ENCODE measurements at regions not wholly inside any gene's neighbourhood (a gene's known extent, or its start where the extent isn't known, plus 50 kb on each side); places are given as distances from the start of the nearest gene placed in this dataset.

DNA sequence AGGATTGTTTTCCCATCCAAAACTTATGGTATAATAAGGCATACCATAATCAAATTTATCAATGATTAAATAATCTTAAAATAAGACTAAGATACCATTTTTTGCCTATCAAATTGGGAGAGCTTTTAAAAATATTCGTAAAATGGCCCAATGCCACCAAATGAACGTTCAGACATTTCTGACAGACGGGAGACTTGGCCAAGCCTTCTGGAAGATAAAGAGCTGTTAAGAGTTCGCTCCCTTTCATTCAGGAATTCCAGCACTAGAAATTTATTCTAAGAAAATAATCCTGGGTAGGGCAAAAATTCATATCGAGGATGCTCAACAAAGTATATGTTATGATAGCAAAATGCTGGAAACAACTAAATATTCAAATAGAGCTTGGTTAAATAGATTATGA, 85.6 kb upstream of the NEO1 start:
- Mint-ChIP-seq H3K27me3 (no peaks in the 10 kb centered on the region), H3K4me3 (no peak overlapping the region), H3K4me1 (ENCODE audit: unreplicated experiment) (peaks cover 32% of the 10 kb centered on the region), H3K36me3 (no peaks in the 10 kb centered on the region), H3K9me3 (peaks cover 9% of the 10 kb centered on the region), H3K27ac (no peak overlapping the region)
- TF ChIP-seq, protein P1, sequence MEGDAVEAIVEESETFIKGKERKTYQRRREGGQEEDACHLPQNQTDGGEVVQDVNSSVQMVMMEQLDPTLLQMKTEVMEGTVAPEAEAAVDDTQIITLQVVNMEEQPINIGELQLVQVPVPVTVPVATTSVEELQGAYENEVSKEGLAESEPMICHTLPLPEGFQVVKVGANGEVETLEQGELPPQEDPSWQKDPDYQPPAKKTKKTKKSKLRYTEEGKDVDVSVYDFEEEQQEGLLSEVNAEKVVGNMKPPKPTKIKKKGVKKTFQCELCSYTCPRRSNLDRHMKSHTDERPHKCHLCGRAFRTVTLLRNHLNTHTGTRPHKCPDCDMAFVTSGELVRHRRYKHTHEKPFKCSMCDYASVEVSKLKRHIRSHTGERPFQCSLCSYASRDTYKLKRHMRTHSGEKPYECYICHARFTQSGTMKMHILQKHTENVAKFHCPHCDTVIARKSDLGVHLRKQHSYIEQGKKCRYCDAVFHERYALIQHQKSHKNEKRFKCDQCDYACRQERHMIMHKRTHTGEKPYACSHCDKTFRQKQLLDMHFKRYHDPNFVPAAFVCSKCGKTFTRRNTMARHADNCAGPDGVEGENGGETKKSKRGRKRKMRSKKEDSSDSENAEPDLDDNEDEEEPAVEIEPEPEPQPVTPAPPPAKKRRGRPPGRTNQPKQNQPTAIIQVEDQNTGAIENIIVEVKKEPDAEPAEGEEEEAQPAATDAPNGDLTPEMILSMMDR (conservative IDR thresholded peaks at IDR 0.05): no peak
- DNase-seq (ENCODE audit: extremely low spot score, unreplicated experiment): no peak

DNA sequence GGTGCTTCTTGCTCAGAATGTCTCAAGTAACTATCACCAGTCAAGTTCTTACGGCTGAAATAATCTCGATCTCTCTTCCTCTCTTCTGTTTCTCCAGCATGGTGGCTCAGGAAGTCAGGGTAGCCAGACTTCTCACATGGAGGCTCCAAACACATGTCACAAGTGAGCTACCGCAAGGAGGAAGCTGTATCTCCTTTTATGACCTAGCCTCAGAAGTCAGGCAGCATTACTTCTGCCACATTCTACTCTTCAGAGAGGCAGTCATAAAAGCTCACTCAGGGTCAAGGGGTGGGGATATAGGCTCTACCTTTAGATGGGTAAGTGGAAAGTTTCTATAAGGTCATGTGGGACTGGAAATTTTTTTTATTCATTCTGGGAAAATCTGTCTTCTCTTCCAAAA, 86.6 kb upstream of the NEO1 start:
- peaks cover 22% of the 10 kb centered on the region for H3K4me1 Mint-ChIP-seq (ENCODE audit: unreplicated experiment)
- H3K27me3 Mint-ChIP-seq: no peaks in the 10 kb centered on the region
- TF ChIP-seq, protein P1 (conservative IDR thresholded peaks at IDR 0.05): no peak
- H3K9me3 Mint-ChIP-seq: peaks cover 9% of the 10 kb centered on the region
- H3K4me3 Mint-ChIP-seq: no peak overlapping the region
- no peaks in the 10 kb centered on the region for H3K36me3 Mint-ChIP-seq
- H3K27ac Mint-ChIP-seq: no peak overlapping the region
- DNase-seq (ENCODE audit: extremely low spot score, unreplicated experiment): no peak

DNA sequence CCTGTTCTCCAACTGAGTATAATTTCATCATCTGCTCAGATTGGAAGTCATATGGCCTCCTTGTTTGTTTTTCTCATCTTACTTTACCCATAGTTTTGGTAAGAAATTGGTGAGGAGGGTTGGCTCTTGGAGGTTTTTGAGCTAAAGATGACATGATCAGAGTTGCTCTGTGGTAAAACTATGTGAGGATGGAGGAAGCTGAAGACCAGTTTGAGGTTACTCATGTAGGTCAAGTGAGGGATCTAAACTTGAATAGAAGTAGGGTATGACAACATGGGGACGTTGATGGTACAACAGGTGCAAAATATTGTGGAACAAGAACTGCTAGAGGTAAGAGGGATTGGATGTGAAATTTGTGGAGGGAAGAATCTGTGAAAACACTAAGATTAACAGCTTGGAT, 87.7 kb upstream of the NEO1 start:
- peaks cover 9% of the 10 kb centered on the region for H3K9me3 Mint-ChIP-seq

DNA sequence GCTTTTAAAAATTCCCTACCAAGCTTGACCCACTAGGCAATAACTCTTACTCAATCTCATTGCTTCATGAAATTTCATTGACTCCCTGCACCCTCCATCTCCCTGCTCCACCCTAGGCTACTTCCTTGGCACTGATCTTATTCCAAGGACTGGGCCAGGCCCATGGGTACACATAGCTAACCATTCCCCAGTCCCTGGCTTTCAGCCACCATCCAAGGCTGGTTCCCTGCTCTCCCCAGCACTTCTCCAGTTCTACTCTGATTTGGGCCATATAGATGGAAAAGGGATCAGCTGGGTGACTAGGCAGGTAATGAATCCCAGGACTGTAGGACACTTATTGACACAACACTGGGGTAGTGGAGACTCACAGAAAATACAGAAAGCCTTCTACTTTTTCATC, 88.1 kb upstream of the NEO1 start:
- Mint-ChIP-seq H3K4me1 (ENCODE audit: unreplicated experiment) (peaks cover 10% of the 10 kb centered on the region), H3K27me3 (no peaks in the 10 kb centered on the region), H3K36me3 (no peaks in the 10 kb centered on the region), H3K27ac (no peak overlapping the region), H3K4me3 (no peak overlapping the region), H3K9me3 (peaks cover 9% of the 10 kb centered on the region)
- TF ChIP-seq, protein P1 (conservative IDR thresholded peaks at IDR 0.05): no peak
- DNase-seq (ENCODE audit: extremely low spot score, unreplicated experiment): no peak

More for the DNA sequence above, 87.7 kb upstream of the NEO1 start:
- H3K27ac Mint-ChIP-seq: no peak overlapping the region
- no peaks in the 10 kb centered on the region for H3K36me3 Mint-ChIP-seq
- H3K4me3 Mint-ChIP-seq: no peak overlapping the region
- TF ChIP-seq, protein P1 (conservative IDR thresholded peaks at IDR 0.05): no peak
- H3K4me1 Mint-ChIP-seq (ENCODE audit: unreplicated experiment): peaks cover 11% of the 10 kb centered on the region
- H3K27me3 Mint-ChIP-seq: no peaks in the 10 kb centered on the region
- DNase-seq (ENCODE audit: extremely low spot score, unreplicated experiment): no peak

DNA sequence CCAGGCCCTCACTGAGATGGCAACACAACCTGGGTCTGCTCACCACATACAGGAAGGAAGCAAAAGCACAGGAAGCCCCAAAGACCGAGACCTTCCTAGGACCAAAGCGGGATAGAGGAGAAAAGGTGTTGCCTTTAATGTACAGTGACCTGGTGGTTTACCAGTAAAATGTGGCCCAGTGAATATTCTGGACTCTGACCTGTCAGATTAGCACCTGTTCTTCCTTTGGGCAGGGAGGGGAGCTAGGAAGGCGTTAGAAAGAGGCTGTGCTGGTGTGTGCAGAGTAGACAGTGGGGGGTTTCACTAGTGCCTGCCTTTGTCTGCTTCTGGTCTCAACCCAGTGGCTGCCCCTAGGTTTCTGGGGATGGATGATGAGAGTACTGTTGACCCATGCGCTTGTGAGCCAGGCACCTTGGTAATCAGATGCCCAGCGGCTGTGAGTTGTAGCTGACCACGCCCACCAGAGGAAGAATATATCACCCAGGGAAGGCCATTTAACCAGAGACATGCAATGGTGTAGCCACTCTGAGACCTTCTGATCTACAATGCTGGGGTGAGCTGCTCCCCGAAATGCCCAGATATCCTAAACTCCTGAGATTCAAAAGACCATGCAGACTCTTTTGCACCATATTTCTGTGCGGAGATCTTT, 90.1 kb upstream of the NEO1 start:
- peaks cover 9% of the 10 kb centered on the region for H3K9me3 Mint-ChIP-seq
- no peaks in the 10 kb centered on the region for H3K36me3 Mint-ChIP-seq
- no peak overlapping the region for H3K4me3 Mint-ChIP-seq
- no peaks in the 10 kb centered on the region for H3K27me3 Mint-ChIP-seq
- no peak overlapping the region for H3K27ac Mint-ChIP-seq
- H3K4me1 Mint-ChIP-seq (ENCODE audit: unreplicated experiment): peaks cover 6% of the 10 kb centered on the region
- TF ChIP-seq, protein P1 (conservative IDR thresholded peaks at IDR 0.05): no peak
- no peak for DNase-seq (ENCODE audit: extremely low spot score, unreplicated experiment)

DNA sequence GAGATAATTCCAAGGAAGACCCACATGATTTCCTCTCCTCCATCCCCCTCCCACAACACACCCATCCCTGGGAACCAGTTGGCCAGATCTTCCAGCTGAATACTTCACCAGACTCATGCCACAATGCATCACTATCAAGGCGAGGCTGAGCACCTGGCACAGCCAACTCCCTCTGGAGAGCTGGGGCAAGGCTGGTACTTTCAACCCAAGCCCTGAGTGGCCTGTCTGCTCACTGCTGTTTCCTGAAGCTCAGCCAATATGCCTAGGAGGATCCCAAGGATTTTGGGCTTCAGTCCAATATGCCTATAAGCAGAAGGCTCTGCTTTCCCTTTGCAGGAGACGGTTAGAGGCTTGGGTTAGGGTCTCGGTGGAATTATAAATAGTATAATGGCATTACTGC, 90.9 kb upstream of the NEO1 start:
- Mint-ChIP-seq H3K9me3 (peaks cover 9% of the 10 kb centered on the region), H3K27ac (no peak overlapping the region), H3K4me3 (no peak overlapping the region), H3K4me1 (ENCODE audit: unreplicated experiment) (peaks cover 6% of the 10 kb centered on the region), H3K36me3 (no peaks in the 10 kb centered on the region), H3K27me3 (no peaks in the 10 kb centered on the region)
- TF ChIP-seq, protein P1 (conservative IDR thresholded peaks at IDR 0.05): no peak
- no peak for DNase-seq (ENCODE audit: extremely low spot score, unreplicated experiment)
